Activated CD4-positive, alpha-beta memory T cell treated with anti-CD3 and anti-CD28 coated beads, Interleukin-2, amount 10 ng/mL, durations not matched to agents 7 days and 5 days (primary cell): ENCODE measurements at regions not wholly inside any gene's neighbourhood (a gene's known extent, or its start where the extent isn't known, plus 50 kb on each side); places are given as distances from the start of the nearest gene placed in this dataset.
"Not testable (repeated sequence)": the region's sequence is repeated elsewhere in the genome, so short reads cannot be mapped to it uniquely, and the experiment has no call there.

Source experiments
- CTCF ChIA-PET: fragments of 350-600 bp; sonication (Branson Sonifier 250); formaldehyde crosslinking; loops from one replicate; lab custom pipeline; 2021; ENCODE audit warnings: antibody characterized with exemption, inconsistent platforms; lab: Charles Lee
- POLR2A ChIA-PET: fragments of 350-600 bp; sonication (Branson Sonifier 250); formaldehyde crosslinking; loops from one replicate; lab custom pipeline; 2021; ENCODE audit warnings: antibody characterized with exemption; lab: Charles Lee
- DNase-seq: peaks from one replicate; pipeline ENCODE4 v3.0.0-alpha.2; 2020
- H3K27ac Mint-ChIP-seq: one replicate; pipeline ENCODE4 v1.8.0; 2021; ENCODE audit warnings: mild to moderate bottlenecking, mixed read lengths
- H3K27me3 Mint-ChIP-seq: one replicate; pipeline ENCODE4 v1.8.0; 2021; ENCODE audit warnings: mixed read lengths
- H3K36me3 Mint-ChIP-seq: one replicate; pipeline ENCODE4 v1.8.0; 2021; ENCODE audit warnings: low read depth, mixed read lengths
- H3K4me1 Mint-ChIP-seq: one replicate; pipeline ENCODE4 v1.8.0; 2021; ENCODE audit warnings: mixed read lengths
- H3K4me3 Mint-ChIP-seq: one replicate; pipeline ENCODE4 v1.8.0; 2021; ENCODE audit warnings: mild to moderate bottlenecking, mixed read lengths
- H3K9me3 Mint-ChIP-seq: one replicate; pipeline ENCODE4 v1.8.0; 2021; ENCODE audit warnings: mixed read lengths

GRCh38 chr1:83318366-83318765 is 680.6 kb downstream of the TTLL7 start:
- H3K36me3 Mint-ChIP-seq, result no peaks in the 10 kb centered on the region
- H3K27me3 Mint-ChIP-seq, result no peaks in the 10 kb centered on the region
- H3K4me3 Mint-ChIP-seq, result no peak overlapping the region
- DNase-seq, result no peak
- no peaks in the 10 kb centered on the region for H3K4me1 Mint-ChIP-seq
- ChIA-PET CTCF (no interaction called here), POLR2A (no interaction called here)
- peaks cover 1% of the 10 kb centered on the region for H3K9me3 Mint-ChIP-seq
- no peak overlapping the region for H3K27ac Mint-ChIP-seq

GRCh38 chr1:83315446-83315845 is 683.5 kb downstream of the TTLL7 start:
- not testable (repeated sequence) for H3K4me1 Mint-ChIP-seq

GRCh38 chr1:83310161-83310560 is 688.8 kb downstream of the TTLL7 start:
- H3K4me3 Mint-ChIP-seq, H3K27ac Mint-ChIP-seq, H3K27me3 Mint-ChIP-seq, POLR2A ChIA-PET, H3K36me3 Mint-ChIP-seq, H3K4me1 Mint-ChIP-seq, CTCF ChIA-PET, DNase-seq, H3K9me3 Mint-ChIP-seq: not testable (repeated sequence)

More at GRCh38 chr1:83315446-83315845, 683.5 kb downstream of the TTLL7 start:
- H3K36me3 Mint-ChIP-seq, H3K27ac Mint-ChIP-seq, CTCF ChIA-PET, H3K4me3 Mint-ChIP-seq, H3K9me3 Mint-ChIP-seq, DNase-seq, POLR2A ChIA-PET, H3K27me3 Mint-ChIP-seq: not testable (repeated sequence)

GRCh38 chr1:83309035-83309434 is 689.9 kb downstream of the TTLL7 start:
- H3K4me1 Mint-ChIP-seq, CTCF ChIA-PET, H3K9me3 Mint-ChIP-seq, DNase-seq, H3K4me3 Mint-ChIP-seq, H3K27me3 Mint-ChIP-seq, H3K36me3 Mint-ChIP-seq, H3K27ac Mint-ChIP-seq, POLR2A ChIA-PET: not testable (repeated sequence)

GRCh38 chr1:83306811-83307210 is 692.1 kb downstream of the TTLL7 start:
- CTCF ChIA-PET, H3K36me3 Mint-ChIP-seq, H3K4me3 Mint-ChIP-seq, POLR2A ChIA-PET, H3K4me1 Mint-ChIP-seq, H3K9me3 Mint-ChIP-seq, DNase-seq, H3K27ac Mint-ChIP-seq, H3K27me3 Mint-ChIP-seq: not testable (repeated sequence)

- H3K27me3 Mint-ChIP-seq, H3K36me3 Mint-ChIP-seq, CTCF ChIA-PET, H3K4me1 Mint-ChIP-seq, POLR2A ChIA-PET, DNase-seq, H3K4me3 Mint-ChIP-seq, H3K27ac Mint-ChIP-seq: not testable (repeated sequence)
- H3K9me3 Mint-ChIP-seq, result peaks cover 14% of the 10 kb centered on the region
Measured at GRCh38 chr1:83295594-83295993, 703.3 kb downstream of the TTLL7 start.

- CTCF ChIA-PET, H3K27ac Mint-ChIP-seq, H3K4me1 Mint-ChIP-seq, H3K36me3 Mint-ChIP-seq, H3K9me3 Mint-ChIP-seq, DNase-seq, POLR2A ChIA-PET, H3K4me3 Mint-ChIP-seq, H3K27me3 Mint-ChIP-seq: not testable (repeated sequence)
Measured at GRCh38 chr1:83287391-83287790, 711.5 kb downstream of the TTLL7 start.

- H3K4me3 Mint-ChIP-seq, H3K4me1 Mint-ChIP-seq, H3K9me3 Mint-ChIP-seq, POLR2A ChIA-PET, CTCF ChIA-PET, H3K27ac Mint-ChIP-seq, H3K36me3 Mint-ChIP-seq, DNase-seq, H3K27me3 Mint-ChIP-seq: not testable (repeated sequence)
Measured at GRCh38 chr1:83274656-83275055, 724.3 kb downstream of the TTLL7 start.

- H3K27ac Mint-ChIP-seq, CTCF ChIA-PET, H3K4me3 Mint-ChIP-seq, POLR2A ChIA-PET, H3K27me3 Mint-ChIP-seq, H3K4me1 Mint-ChIP-seq, DNase-seq, H3K9me3 Mint-ChIP-seq, H3K36me3 Mint-ChIP-seq: not testable (repeated sequence)
Measured at GRCh38 chr1:83272484-83272883, 726.4 kb downstream of the TTLL7 start.

GRCh38 chr1:83271834-83272233 is 727.1 kb downstream of the TTLL7 start:
- H3K4me3 Mint-ChIP-seq, CTCF ChIA-PET: not testable (repeated sequence)

GRCh38 chr1:83270801-83271200 is 728.1 kb downstream of the TTLL7 start:
- H3K27ac Mint-ChIP-seq, CTCF ChIA-PET: not testable (repeated sequence)

More at GRCh38 chr1:83271834-83272233, 727.1 kb downstream of the TTLL7 start:
- H3K27ac Mint-ChIP-seq, DNase-seq, POLR2A ChIA-PET, H3K9me3 Mint-ChIP-seq, H3K4me1 Mint-ChIP-seq, H3K27me3 Mint-ChIP-seq, H3K36me3 Mint-ChIP-seq: not testable (repeated sequence)

GRCh38 chr1:83263808-83264207 is 735.1 kb downstream of the TTLL7 start:
- H3K9me3 Mint-ChIP-seq, H3K4me1 Mint-ChIP-seq, CTCF ChIA-PET, H3K27me3 Mint-ChIP-seq, DNase-seq, H3K4me3 Mint-ChIP-seq, POLR2A ChIA-PET, H3K36me3 Mint-ChIP-seq, H3K27ac Mint-ChIP-seq: not testable (repeated sequence)

More at GRCh38 chr1:83270801-83271200, 728.1 kb downstream of the TTLL7 start:
- POLR2A ChIA-PET, H3K4me1 Mint-ChIP-seq, DNase-seq, H3K4me3 Mint-ChIP-seq, H3K36me3 Mint-ChIP-seq, H3K9me3 Mint-ChIP-seq, H3K27me3 Mint-ChIP-seq: not testable (repeated sequence)

- H3K27me3 Mint-ChIP-seq, H3K4me1 Mint-ChIP-seq, H3K27ac Mint-ChIP-seq, POLR2A ChIA-PET, DNase-seq, H3K36me3 Mint-ChIP-seq, CTCF ChIA-PET, H3K4me3 Mint-ChIP-seq: not testable (repeated sequence)
- peaks cover 12% of the 10 kb centered on the region for H3K9me3 Mint-ChIP-seq
Measured at GRCh38 chr1:83251687-83252086, 747.2 kb downstream of the TTLL7 start.

GRCh38 chr1:83246780-83247179 is 752.2 kb downstream of the TTLL7 start:
- DNase-seq, H3K36me3 Mint-ChIP-seq, POLR2A ChIA-PET, H3K27ac Mint-ChIP-seq, H3K27me3 Mint-ChIP-seq, H3K9me3 Mint-ChIP-seq, H3K4me1 Mint-ChIP-seq, CTCF ChIA-PET, H3K4me3 Mint-ChIP-seq: not testable (repeated sequence)

GRCh38 chr1:83244832-83245231 is 754.1 kb downstream of the TTLL7 start:
- H3K9me3 Mint-ChIP-seq, H3K36me3 Mint-ChIP-seq, H3K4me1 Mint-ChIP-seq, H3K27ac Mint-ChIP-seq, CTCF ChIA-PET, H3K4me3 Mint-ChIP-seq, H3K27me3 Mint-ChIP-seq, DNase-seq, POLR2A ChIA-PET: not testable (repeated sequence)
